B cell (primary cell): ENCODE measurements at regions not wholly inside any gene's neighbourhood (a gene's known extent, or its start where the extent isn't known, plus 50 kb on each side); places are given as distances from the start of the nearest gene placed in this dataset.

Source experiments
- CTCF ChIP-seq: fragments of 200-600 bp; IDR thresholded peaks from one replicate; pipeline ENCODE4 v1.8.0; 2022; ENCODE audit warnings: antibody characterized with exemption, mild to moderate bottlenecking
- EZH2 ChIP-seq: IDR thresholded peaks from 2 replicates; pipeline ENCODE4 v1.6.1; 2012; ENCODE audit warnings: borderline replicate concordance, low read depth, mild to moderate bottlenecking, moderate library complexity, low read length; ENCODE audit not compliant: insufficient read depth, poor library complexity, severe bottlenecking

GRCh38 chr18:38899252-38899651, 1333.7 kb upstream of the CELF4 start:
- TF ChIP-seq CTCF = no peak
- TF ChIP-seq EZH2 = no peak
